GM23248 (cell line): ENCODE measurements at regions not wholly inside any gene's neighbourhood (a gene's known extent, or its start where the extent isn't known, plus 50 kb on each side); places are given as distances from the start of the nearest gene placed in this dataset.
"Not testable (repeated sequence)": the region's sequence is repeated elsewhere in the genome, so short reads cannot be mapped to it uniquely, and the experiment has no call there.

Source experiments
- DNase-seq: peaks from one replicate; pipeline ENCODE4 v3.0.0-alpha.2; 2015
- H2AFZ ChIP-seq: fragments of 200-600 bp; sonication (generic); 2 replicates; pipeline ENCODE4 v1.6.1; 2016; ENCODE audit warnings: antibody characterized with exemption
- H3F3A ChIP-seq: fragments of 200-600 bp; sonication (generic); 2 replicates; pipeline ENCODE4 v1.6.1; 2016; ENCODE audit warnings: mild to moderate bottlenecking, antibody characterized with exemption, mixed run types; ENCODE audit not compliant: insufficient read depth
- H3K27ac ChIP-seq: fragments of 200-600 bp; sonication (generic); 2 replicates; pipeline ENCODE4 v1.5.1; 2016; ENCODE audit warnings: mild to moderate bottlenecking
- H3K27me3 ChIP-seq: fragments of 200-600 bp; sonication (generic); replicated peaks from 2 replicates; pipeline ENCODE4 v1.6.1; 2016; ENCODE audit warnings: mild to moderate bottlenecking; ENCODE audit not compliant: insufficient read depth
- H3K36me3 ChIP-seq: fragments of 200-600 bp; sonication (generic); 2 replicates; pipeline ENCODE4 v1.6.1; 2016; ENCODE audit warnings: low read depth, mild to moderate bottlenecking
- H3K4me1 ChIP-seq: fragments of 200-600 bp; sonication (generic); 2 replicates; pipeline ENCODE4 v1.6.1; 2016; ENCODE audit warnings: mild to moderate bottlenecking; ENCODE audit not compliant: insufficient read depth
- H3K4me2 ChIP-seq: fragments of 200-600 bp; sonication (generic); one replicate; pipeline ENCODE4 v1.6.1; 2016; ENCODE audit warnings: mild to moderate bottlenecking; ENCODE audit not compliant: unreplicated experiment
- H3K4me3 ChIP-seq: fragments of 200-600 bp; sonication (generic); 2 replicates; pipeline ENCODE4 v1.5.1; 2016; ENCODE audit warnings: mild to moderate bottlenecking
- H3K79me2 ChIP-seq: fragments of 200-600 bp; sonication (generic); 2 replicates; pipeline ENCODE4 v1.6.1; 2016; ENCODE audit warnings: mild to moderate bottlenecking; ENCODE audit not compliant: insufficient read depth
- H3K9ac ChIP-seq: fragments of 200-600 bp; sonication (generic); 2 replicates; pipeline ENCODE4 v1.6.1; 2016; ENCODE audit warnings: mild to moderate bottlenecking
- H3K9me2 ChIP-seq: fragments of 200-600 bp; sonication (generic); 2 replicates; pipeline ENCODE4 v1.6.1; 2016; ENCODE audit warnings: mixed run types, mild to moderate bottlenecking, moderate library complexity; ENCODE audit not compliant: insufficient read depth
- H3K9me3 ChIP-seq: fragments of 200-600 bp; sonication (generic); one replicate; pipeline ENCODE4 v1.6.1; 2017; ENCODE audit warnings: low read depth
- H4K20me1 ChIP-seq: fragments of 200-600 bp; sonication (generic); 2 replicates; pipeline ENCODE4 v1.6.0; 2016; ENCODE audit not compliant: insufficient read depth
- EZH2 ChIP-seq: fragments of 200-600 bp; sonication (generic); IDR thresholded peaks from 2 replicates; pipeline ENCODE4 v1.6.1; 2018; ENCODE audit warnings: antibody characterized with exemption, mild to moderate bottlenecking; ENCODE audit not compliant: insufficient read depth, poor library complexity, severe bottlenecking
- EZH2phosphoT487 ChIP-seq: fragments of 200-600 bp; sonication (generic); IDR thresholded peaks from 2 replicates; pipeline ENCODE4 v1.6.1; 2018; ENCODE audit warnings: antibody characterized with exemption, moderate library complexity, mild to moderate bottlenecking, low read depth; ENCODE audit not compliant: insufficient read depth
- WGBS, 2 experiments: methylation state at CpG; one replicate each; pipeline ENCODE4 v1.1.6; 2015 to 2017; ENCODE audit warnings: low lambda C conversion rate in 2 of 2, low coverage in 1 of 2; ENCODE audit errors: missing lambda C conversion rate in 2 of 2; 5-methylcytosine and 5-hydroxymethylcytosine counted together
- in situ Hi-C: fragments of 300-500 bp; cut with MboI; formaldehyde crosslinking; loops from 2 replicates; pipeline ENCODE4 v1.15.0; 2020

DNA sequence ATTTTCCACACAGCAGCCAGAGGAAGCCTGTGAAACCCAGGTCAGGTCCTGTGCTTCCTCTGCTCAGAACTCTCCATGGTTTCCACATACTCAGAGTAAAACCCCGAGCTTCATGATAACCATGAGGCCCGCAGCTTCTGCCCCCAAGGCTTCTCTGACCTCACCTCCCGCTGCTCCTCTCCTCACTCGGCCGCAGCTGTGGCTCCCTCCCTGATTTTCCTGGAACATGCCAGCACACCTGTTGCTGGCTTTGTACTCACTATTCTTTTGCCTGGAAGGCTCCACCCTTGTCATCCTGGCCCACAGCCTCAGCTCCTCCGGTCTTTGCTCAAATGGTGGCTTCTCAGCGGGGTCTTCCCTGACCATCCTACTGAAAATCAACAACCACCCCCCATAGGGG, 341.7 kb downstream of the PREX1 start:
- no peaks in the 10 kb centered on the region for H4K20me1 ChIP-seq
- DNase-seq, result no peak
- WGBS, 2 experiments, result 58 to 65% methylated on average over 7 of the region's 7 CpGs
- H3K9me3 ChIP-seq, result no peaks in the 10 kb centered on the region
- no peak overlapping the region for H3K4me3 ChIP-seq
- H3K9me2 ChIP-seq, result no peaks in the 10 kb centered on the region
- no peak overlapping the region for H3K27ac ChIP-seq
- TF ChIP-seq EZH2 (no peak), EZH2phosphoT487 (no peak)
- H3K9ac ChIP-seq, result no peak overlapping the region
- H3K79me2 ChIP-seq, result no peaks in the 10 kb centered on the region
- peaks cover 5% of the 10 kb centered on the region; the same call in 1 of the 2 replicates for H3K27me3 ChIP-seq
- no peaks in the 10 kb centered on the region for H3K36me3 ChIP-seq
- in situ Hi-C loops, result no loop called here
- no peaks in the 10 kb centered on the region for H3F3A ChIP-seq
- no peaks in the 10 kb centered on the region for H3K4me1 ChIP-seq
- no peak overlapping the region for H3K4me2 ChIP-seq
- H2AFZ ChIP-seq, result no peak overlapping the region

GRCh38 chr20:48485153-48485552, 342.6 kb downstream of the PREX1 start:
- H3K4me1 ChIP-seq, H3K36me3 ChIP-seq, H3K79me2 ChIP-seq, H4K20me1 ChIP-seq, H3K27me3 ChIP-seq, H3K9me3 ChIP-seq, H3K9ac ChIP-seq, H2AFZ ChIP-seq, in situ Hi-C loops, DNase-seq, H3K27ac ChIP-seq, H3K4me2 ChIP-seq, H3K4me3 ChIP-seq, H3K9me2 ChIP-seq, H3F3A ChIP-seq: not testable (repeated sequence)
- 69 to 72% methylated on average over 7 of the region's 7 CpGs for WGBS, 2 experiments

DNA sequence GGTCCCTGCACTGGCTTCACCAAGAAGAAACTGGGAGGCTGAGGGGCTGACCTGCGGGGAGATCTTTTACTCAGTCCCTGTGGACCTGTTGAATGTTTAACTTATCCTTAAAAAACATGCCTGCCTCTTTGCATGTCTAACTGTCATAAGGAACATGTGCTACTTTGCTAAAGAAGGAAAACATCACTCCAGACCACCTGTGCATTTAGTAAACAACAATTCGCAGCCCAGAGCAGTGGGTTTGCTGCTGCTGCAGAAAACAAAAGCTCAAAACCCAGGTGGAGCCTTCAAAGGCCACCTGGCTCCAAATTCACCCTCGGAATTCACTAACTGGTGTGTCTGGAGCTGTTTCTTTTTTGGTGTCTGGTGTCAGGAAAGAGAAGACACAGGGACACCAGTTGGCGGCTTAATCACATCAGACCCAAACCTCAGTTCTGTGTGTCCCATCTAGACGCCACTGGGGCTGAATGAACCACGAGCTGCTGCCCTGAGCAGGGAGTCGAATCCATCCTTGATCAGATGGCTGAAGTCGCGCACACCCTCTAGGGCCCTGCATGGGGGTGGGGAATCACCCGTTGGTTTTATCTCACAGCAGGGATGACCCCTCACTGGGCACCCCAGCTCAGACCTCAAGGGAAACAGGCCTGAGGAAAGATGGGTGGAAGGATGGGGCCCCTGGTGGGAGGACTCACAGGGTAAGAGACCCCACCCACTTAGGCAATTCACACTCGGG, 344.3 kb downstream of the PREX1 start:
- Histone ChIP-seq H3K36me3 (no peaks in the 10 kb centered on the region), H4K20me1 (no peaks in the 10 kb centered on the region), H3K4me3 (no peak overlapping the region), H3F3A (no peaks in the 10 kb centered on the region), H3K9me3 (no peaks in the 10 kb centered on the region), H3K4me1 (no peaks in the 10 kb centered on the region), H3K27ac (no peak overlapping the region), H3K9me2 (no peaks in the 10 kb centered on the region), H3K9ac (no peak overlapping the region), H3K27me3 (peaks cover 15% of the 10 kb centered on the region), H3K4me2 (no peak overlapping the region), H3K79me2 (no peaks in the 10 kb centered on the region), H2AFZ (no peak overlapping the region)
- DNase-seq, result no peak
- no peak for TF ChIP-seq EZH2phosphoT487
- no peak for TF ChIP-seq EZH2
- WGBS, 2 experiments, result 50 to 53% methylated on average over 11 of the region's 11 CpGs
- in situ Hi-C loops, result no loop called here

GRCh38 chr20:48482790-48483189, 345.0 kb downstream of the PREX1 start:
- in situ Hi-C loops, result no loop called here
- H2AFZ ChIP-seq, result no peak overlapping the region
- no peaks in the 10 kb centered on the region for H3K36me3 ChIP-seq
- H3F3A ChIP-seq, result no peaks in the 10 kb centered on the region
- no peak overlapping the region for H3K4me3 ChIP-seq
- peaks cover 15% of the 10 kb centered on the region for H3K27me3 ChIP-seq
- H3K79me2 ChIP-seq, result no peaks in the 10 kb centered on the region
- H3K9me2 ChIP-seq, result no peaks in the 10 kb centered on the region
- no peak for DNase-seq
- no peaks in the 10 kb centered on the region for H4K20me1 ChIP-seq
- no peak overlapping the region for H3K27ac ChIP-seq
- H3K4me1 ChIP-seq, result no peaks in the 10 kb centered on the region
- no peak overlapping the region for H3K4me2 ChIP-seq
- H3K9me3 ChIP-seq, result no peaks in the 10 kb centered on the region
- TF ChIP-seq EZH2 (no peak), EZH2phosphoT487 (no peak)
- WGBS, 2 experiments, result 43 to 49% methylated on average over 9 of the region's 9 CpGs
- no peak overlapping the region for H3K9ac ChIP-seq
